HG03442 (cell line): ENCODE measurements at regions not wholly inside any gene's neighbourhood (a gene's known extent, or its start where the extent isn't known, plus 50 kb on each side); places are given as distances from the start of the nearest gene placed in this dataset.

Experiments
- ATAC-seq: cut with Tn5 transposase; IDR thresholded peaks from one replicate; pipeline ENCODE4 v1.9.1; 2021; ENCODE audit warnings: mild to moderate bottlenecking, moderate library complexity; ENCODE audit not compliant: unreplicated experiment

DNA sequence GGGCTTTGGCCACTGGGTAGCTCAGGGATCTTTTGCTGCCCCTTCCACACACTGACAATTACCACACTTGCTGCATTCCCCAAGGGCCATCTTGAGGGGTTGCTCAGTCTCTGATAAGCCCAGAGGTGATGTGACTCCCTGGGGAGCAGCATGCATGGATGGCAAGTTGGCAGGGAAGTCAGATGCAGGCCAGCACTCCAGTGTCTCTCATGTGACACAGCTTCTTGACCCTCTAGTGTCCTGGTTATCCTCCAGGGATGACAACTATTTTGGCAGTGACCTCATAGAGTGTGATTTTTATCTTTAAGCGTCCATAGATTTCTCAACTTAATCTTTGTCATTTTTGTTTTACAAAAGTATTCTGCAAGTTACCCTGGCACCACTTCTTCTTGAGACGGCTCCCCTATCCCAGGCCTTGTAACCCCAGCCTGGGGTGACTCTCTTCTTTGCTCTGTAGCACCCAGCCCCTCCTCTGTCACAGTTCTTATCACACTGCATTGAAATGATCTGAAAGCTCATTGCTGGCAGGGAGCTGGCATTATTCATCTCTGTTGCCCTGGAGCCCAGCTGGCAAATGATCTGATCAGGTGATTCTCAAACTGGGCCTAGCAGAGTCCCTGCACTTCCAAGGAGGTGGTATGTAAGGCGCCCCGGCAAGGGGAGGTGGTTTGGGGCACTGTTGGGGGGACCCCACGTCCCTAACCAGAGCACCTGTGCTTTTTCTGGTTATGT, 72.6 kb downstream of the TENT5C start:
- ATAC-seq = no peak

DNA sequence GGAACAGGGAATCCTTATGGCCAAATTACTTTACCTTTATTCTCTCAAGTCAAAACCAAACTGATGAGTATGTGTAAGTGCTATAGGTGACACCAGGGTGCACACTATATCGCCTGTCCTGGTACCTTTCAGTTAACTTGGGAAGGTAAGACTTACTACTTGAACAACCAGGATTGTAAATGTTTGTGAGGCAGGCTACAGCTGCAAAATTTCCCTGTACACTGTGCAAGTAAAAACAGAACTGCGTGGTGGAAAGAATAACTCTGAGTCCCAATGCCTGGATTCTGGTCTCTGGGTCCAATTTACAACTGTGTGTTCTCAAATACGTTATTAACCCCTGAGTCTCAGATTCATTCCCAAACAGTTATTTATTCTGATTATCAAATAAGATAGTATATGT, 73.5 kb downstream of the TENT5C start:
- no peak for ATAC-seq

DNA sequence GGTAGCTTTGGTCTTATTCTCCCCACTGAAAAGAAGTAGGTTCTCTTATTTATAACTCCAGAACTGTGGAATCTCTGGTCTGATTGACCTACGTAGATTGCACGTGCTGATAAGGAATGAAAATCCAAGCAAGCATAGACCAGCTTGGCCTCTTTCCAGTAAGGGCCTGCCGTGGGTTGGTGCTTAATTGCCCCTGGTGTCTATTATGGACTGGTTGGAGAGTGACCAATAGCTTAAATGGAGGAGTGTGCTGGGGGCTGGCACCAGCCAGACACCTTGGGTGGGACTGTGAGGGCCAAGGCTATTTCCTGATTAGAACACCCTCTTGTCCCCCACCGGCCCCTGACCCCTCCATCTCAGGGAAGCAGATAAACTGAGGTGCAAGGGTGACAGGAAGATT, 74.0 kb downstream of the TENT5C start:
- no peak for ATAC-seq

DNA sequence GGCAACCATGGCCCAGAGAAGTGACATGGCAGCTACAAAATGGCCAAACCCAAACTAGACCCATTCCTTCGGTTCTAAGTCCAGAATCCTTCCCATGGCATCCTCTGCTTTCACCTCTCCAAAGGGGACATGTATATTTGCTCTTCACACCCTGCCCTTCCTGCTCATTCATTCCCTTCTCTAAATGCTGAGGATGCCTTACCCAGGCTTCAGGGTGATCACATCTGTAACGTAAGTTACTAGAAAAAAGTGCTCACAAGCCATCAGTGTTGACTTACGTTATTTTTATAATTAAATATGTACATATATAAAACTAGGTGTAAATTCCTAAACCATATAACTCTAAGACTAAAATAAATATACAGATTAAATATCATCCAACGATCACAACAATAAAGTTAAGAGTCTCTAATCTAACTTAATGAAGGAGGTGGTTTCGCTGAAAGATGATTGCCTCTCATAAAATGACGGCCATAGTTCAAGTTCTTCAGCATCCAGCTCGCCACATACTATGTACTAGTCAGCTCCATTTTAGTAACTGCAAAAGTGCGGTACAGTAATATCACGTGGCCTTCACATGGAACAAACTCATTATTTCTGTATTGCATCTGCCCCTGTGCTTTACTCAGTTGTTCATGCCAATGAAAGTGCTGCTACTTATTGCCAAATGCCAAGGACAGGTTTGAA, 74.6 kb downstream of the TENT5C start:
- ATAC-seq = no peak

DNA sequence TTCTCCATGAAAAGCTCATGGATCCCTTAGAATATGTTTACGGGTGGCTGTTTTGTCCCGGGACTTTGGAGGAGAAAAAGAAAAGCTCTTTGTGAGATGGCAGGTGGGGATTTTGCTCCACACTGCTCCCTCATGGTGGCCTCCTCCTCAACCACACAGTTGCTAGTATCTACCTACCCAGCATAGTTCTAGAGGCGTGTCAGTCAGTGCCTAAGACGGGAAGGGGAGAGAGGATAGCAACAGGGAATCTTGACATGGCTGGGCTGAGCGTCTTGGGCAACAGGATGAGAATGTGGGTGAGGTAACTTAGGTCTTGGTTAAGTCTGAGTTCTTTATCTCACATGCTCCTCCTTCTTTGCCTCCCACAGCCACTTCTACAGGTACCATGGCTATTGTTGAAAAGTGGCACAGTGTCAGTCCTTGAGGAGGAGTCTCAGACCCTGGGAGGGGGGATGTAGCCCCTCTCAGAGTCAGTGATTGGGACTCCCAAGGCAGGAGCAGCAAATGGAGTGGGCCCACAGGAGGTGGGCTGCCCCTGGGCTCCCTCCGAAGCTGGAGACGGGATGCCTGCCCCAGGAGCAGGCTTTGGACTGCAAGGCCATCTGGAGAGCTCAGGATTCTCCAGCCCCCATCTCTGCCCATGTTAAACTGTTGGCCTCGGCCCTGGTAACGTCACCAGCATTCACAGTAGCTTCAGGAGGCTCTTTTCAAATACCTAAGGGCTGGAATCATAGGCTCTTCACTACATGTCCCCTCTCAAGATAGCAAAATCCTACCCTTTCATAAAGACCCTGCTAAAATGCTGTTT, 75.4 kb downstream of the TENT5C start:
- no peak for ATAC-seq

DNA sequence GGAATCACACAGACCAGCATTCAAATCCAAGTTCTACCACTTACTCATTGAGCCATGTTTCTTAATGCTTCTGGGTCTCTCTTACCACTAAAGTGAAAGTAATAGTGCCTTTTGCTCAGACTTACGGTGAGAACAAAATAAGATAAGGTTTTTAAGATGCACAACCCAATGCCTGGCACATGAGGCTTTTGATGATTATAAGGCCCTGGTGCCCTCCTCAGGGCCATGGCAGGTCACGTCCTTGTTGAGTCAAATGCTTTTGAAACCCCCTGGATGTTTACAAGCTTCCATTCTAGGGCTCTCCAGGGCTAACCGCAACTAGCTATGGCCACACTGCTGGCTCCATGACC, 76.0 kb downstream of the TENT5C start:
- ATAC-seq = no peak

DNA sequence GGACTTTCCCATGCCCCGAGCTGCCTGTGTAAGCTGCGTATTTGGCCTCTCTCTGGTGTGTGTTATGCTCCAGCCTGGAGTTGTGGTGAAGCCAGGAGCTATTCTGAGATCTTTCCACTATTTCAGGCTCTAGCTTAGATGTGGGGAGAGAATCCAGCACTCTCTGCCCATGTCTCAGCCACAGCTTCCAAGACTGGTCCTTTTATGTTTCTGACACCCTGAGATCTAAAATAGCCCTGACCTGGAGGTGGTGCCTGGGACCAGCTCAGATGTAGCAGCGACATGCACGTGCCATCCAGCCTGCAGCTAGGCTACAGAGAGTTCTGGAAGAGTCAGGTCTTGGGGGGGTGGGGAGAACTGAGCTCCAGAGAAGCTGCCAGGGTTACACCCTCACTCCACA, 76.5 kb downstream of the TENT5C start:
- ATAC-seq = no peak

DNA sequence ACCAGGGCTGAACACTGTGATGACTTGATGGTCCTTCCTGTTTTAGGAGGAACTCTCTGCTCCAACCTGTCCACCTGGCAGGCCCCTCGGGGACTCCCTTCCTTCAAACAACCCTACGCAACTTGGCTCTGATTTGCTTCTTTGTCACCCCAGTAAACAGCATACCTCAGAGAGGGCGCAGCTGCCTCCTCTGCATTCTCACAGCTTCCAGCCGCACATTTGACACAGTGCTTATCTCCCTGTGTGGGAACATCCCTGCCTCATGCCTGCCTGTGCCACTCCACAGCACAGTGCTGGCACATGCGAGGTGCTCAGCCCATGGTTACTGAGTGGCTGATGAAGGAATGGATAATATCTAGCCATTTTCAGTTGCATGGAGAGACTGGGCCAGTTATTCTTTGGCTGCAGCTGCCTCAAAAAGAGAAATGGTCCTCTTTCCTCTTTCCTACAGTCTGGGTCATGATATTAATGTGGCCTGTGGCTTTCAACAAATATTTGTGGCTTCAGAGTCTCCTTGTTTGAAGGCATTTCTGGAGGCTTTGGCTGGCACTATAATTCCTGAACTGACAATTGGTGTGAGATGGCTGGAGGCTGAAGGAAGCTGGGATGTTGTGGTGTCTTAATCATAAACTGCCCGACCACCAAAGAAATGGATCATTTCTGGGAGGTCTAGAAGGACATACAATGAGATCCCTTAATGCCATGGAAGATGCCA, 77.9 kb downstream of the TENT5C start:
- ATAC-seq = no peak

DNA sequence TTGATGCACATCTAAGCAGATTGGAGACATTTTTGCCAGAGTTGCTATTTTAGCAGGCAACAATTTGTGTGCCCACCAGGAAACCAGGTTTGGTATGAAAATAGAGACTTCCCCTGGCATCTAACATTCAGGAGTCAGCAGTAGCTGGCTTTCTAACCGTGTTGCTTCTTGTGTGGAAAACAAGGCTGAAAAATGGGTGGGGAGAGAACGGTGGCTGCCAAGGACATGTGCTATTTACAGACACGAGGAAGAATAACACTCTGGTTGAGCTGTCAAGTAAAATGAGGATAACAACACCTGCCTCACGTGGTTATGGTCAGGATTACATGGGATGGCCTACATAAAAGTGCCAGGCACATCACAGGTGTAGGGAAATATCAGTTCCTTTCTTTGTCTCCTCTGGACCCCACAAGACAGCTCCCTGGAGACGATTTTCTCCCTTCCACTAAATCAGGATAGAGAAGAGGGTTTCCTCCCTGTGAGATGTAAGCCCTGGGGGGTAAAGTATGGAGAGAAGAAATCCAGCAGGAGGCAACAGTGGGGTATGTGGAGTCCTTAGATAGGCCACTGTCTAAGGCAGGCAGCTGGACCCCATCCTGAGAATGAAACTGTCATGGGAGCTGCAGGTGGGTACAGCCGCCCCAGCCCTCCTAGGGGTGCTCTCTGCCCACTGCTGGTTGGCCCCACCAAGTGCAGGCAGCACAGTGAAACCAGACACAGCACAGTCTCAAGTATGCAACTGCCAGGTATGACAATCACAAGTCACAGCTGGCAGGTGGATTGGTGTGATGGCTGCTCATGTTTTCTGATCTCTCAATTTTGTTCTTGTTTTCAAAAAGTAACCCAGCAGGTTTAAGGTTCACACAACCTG, 80.3 kb downstream of the TENT5C start:
- ATAC-seq = no peak

DNA sequence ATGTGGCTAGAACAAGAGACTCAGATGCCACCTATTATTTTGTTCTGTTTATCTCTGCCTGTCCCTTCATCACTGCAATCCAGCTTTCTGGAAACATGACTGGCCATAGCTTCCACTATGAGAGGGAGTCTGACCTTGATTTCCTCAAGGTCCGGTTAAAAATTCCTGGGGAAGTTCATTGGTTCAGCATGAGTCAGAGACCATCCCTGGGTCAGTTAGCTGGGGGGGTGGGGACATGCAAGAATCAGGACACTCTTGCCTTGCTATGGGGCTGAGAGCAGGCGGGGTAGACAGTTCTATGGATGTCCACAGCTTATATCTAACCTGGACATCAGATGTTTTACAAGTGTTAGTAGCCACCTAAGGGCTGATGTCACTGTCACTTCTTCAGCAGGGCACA, 81.1 kb downstream of the TENT5C start:
- ATAC-seq = no peak

DNA sequence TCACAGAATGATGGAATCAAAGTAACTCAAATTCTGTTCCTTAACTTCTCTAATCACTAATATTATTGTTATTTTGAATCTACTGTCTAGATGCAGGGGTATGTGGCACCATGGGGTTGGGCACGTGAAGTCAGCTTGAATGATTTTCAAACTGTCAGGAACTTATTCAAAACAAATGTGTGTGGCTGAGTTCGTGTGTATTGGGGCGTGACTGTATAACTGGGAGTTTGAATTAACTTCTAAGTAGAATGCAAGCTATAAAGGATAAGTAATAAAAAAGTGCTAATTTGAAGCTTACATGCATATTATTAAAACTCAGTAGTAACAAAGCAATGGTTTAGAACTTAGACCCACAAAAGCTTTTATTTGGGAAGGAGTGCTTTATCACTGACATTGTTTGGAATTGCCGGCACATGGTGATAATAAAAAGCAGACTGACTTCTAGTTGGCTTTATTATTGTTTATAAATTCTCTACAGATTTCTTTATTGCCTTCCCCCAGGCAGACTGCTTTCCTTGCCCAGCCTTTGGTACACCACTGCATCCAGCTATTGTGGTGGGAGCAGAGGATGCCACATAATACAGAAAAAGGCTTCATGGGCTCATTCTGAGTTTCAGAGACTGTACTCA, 84.3 kb downstream of the TENT5C start:
- ATAC-seq = no peak

DNA sequence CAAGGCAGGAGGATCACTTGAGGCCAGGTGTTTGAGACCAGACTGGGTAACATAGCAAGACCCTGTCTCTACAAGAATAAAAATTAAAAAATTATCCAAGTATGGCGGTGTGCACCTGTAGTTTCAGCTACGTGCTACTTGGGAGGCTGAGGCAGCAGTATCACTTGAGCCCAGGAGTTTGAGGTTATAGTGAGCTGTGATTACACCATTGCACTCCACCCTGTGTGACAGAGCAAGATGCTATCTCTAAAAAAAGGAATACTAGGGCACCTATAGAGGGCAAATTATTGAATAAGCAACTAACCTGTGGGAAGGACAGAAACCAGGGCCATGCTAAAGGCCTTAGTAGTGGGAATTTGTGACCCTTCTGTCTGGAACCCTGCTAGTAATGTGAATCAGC, 86.1 kb downstream of the TENT5C start:
- ATAC-seq = no peak

DNA sequence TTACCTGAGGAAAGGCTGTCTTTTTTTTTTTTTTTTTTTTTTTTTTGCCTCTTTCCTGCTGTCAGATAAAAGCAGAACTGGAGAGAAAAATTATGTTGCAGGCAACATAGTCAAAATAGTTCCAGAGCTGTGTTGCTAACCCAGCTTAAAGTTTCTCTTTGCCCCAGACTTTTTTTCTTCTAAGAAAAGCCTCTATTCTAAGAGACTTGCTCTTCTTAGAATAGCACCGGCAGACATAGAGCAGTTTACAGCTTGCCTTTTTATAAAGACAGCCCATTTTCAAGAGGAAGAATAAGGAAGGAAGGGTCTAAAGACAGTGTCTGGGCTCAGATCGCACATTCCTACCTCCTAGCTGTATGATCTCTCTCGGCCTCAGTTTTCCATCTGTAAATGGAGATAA, 88.7 kb downstream of the TENT5C start:
- ATAC-seq = no peak

DNA sequence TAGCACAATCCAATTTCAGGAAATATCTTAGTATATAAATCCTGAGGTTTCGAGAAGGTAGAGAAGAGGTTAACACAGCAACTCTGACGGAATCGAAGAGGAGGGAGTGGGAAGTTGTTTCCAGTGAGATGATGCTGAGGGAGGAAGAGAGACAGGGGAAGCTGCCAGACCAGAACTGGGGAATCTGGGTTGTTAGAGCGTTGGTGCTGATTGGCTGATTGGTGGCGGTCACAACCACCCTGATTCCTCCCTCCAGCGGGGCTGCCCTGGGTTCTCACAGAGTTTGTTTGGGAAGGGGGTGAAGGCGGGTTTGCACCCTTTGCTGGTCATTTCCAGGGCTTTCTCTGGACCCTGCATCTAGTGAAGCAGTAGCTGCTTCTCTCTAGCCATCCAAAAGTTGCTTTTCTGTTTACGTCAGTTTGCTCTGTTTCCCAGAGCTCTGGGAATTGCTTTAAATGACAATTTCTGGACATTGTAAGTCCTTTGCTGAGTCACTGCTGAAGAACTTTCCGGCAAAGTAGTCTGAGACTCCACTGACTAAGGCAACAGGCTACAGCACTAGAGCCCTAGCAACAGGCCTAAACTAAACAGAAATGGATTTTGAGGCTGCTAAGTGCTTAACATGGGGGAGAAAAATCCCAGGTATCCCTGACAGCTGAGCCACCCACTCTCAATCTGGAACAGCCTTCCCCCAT, 90.1 kb downstream of the TENT5C start:
- ATAC-seq = no peak

DNA sequence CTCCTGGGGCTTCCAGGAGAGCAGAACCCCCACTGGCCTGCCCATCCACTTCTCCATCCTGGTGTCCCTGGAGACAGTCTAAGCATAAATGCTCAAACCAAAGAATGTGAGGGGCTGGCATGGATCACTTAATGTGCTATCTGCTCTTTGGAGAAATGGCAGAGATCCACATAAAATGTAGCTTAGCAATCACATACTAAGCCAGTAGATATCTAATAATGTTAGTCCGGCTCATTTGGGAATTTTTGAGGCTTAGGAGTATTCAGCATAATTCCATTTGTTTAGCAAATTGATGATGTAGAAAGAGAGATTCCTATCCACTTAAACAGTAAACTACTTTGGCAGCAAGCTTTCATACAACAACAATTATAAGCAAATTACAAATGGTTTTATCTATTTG, 90.7 kb downstream of the TENT5C start:
- ATAC-seq = no peak

DNA sequence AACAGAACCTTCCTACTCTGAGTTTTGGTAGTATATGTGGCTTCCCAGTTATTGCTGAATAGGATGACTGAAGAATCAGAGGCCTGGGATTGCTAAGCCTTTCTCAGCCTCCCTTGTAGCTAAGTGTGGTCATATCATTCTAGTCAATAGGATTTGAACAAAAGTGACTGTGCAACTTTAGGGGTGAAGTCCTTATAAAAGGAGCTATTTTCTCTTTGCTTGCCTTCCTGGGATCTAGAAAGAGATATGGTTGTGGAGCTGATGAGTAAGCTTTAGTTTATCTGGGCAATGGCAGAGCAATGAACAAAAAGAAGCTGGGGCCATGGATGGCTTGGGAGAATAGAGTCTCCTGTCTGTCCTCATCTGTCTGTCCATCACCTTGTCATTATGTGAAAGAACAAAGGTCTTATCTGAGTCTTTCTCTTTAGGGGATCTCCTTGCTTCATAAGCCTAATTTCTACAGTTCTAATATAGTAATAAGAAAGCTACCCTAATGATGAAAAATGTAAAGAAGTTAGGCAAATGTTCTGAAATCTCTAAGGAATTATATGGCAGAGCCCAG, 91.5 kb downstream of the TENT5C start:
- ATAC-seq = no peak

DNA sequence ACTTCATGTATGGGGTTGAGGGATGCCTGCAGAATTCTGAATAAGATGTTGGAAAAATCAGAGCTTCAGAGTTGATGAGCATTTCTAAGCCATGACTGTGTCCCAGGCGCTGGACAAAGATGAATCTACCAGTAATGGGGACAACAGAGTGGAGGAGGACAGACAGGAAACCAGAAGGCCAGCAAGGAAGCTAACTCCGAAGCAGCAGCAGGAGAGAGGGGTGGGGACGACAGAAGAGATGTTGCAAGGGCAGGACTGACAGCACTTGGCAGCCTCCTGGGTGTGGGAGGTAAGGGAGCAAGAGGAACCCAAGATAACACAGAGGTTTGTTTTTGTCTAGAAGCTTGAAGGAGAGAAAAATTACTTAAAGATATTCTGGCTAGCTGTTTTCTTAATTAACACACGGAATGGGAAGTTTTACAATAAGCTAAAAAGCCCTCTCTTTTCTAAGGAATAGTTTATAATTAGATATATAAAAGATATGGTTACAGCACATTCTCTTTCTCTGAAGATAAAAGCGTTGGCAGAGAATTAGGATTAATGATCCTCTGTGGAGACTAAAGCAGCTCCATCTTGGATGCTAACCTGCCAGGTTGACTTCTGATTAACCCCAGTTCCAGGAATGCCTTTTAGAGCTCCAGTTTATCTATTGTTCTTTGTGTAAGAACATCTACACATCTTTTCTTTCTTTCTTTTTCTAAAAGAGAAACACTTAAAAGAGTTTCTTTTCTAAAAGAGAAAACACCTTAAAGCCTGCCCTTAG, 92.7 kb downstream of the TENT5C start:
- no peak for ATAC-seq

DNA sequence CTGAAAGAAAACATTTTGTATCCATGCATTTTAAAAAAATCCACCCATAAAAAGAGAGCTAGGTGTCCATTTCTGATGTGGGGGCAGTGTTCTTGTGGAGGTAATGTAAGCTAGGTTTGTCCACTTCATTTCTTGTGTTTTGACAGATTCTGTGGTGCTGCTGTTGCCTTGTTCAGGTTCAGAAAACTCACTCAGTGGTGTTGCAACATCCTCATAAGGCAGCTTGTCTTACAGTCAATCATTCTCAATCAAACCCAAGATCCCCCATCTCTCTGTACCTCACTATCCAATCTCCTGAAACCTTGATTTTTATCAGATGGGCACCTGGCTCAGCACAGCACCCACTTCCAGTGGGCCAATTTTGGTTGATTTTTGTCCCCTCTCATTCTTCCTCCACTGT, 94.1 kb downstream of the TENT5C start:
- no peak for ATAC-seq
